Fibroblast of lung (primary cell): ENCODE measurements at regions not wholly inside any gene's neighbourhood (a gene's known extent, or its start where the extent isn't known, plus 50 kb on each side); places are given as distances from the start of the nearest gene placed in this dataset.

Experiments used
- EZH2 ChIP-seq: IDR thresholded peaks from 2 replicates; pipeline ENCODE4 v1.5.1; 2012; ENCODE audit warnings: low read length, control low read depth, mild to moderate bottlenecking; ENCODE audit errors: missing control alignments
- TF ChIP-seq, protein P1 (sequence below), 2 donors: IDR thresholded peaks in 1 of 2; conservative IDR thresholded peaks in 1 of 2; 1 replicate in 1 of 2; 2 replicates in 1 of 2; pipeline ENCODE4 v1.5.1; 2011 to 2012; ENCODE audit warnings: low read length in 2 of 2, control low read depth in 1 of 2, inconsistent platforms in 1 of 2, low read depth in 1 of 2, mild to moderate bottlenecking in 1 of 2

DNA sequence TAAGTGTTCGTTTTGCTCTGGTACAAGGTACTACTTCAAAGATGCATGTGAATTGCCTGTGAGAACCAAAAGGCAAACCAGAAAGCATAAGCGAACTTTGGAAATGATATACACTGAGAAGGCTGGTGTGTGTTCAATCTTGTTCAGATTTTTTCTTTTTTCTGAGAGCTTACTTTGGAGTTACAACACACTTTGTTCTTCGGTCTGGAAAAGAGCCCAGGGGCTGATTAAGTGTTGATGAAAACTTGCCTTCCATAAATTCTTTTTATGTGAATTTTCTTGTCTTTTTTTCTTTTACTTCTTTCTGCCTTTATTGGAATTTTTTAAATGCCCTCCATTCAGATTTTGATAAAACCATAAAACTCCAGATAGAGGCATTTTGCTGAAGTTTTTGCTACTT lies 395.1 kb upstream of the SASH1 start:
- TF ChIP-seq, protein P1, sequence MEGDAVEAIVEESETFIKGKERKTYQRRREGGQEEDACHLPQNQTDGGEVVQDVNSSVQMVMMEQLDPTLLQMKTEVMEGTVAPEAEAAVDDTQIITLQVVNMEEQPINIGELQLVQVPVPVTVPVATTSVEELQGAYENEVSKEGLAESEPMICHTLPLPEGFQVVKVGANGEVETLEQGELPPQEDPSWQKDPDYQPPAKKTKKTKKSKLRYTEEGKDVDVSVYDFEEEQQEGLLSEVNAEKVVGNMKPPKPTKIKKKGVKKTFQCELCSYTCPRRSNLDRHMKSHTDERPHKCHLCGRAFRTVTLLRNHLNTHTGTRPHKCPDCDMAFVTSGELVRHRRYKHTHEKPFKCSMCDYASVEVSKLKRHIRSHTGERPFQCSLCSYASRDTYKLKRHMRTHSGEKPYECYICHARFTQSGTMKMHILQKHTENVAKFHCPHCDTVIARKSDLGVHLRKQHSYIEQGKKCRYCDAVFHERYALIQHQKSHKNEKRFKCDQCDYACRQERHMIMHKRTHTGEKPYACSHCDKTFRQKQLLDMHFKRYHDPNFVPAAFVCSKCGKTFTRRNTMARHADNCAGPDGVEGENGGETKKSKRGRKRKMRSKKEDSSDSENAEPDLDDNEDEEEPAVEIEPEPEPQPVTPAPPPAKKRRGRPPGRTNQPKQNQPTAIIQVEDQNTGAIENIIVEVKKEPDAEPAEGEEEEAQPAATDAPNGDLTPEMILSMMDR (conservative IDR thresholded peaks at IDR 0.05 in 1 of 2, IDR thresholded peaks at IDR 0.05 in 1 of 2; ENCODE audit: low read depth in 1 of 2, low read length in 2 of 2), result no peak
- TF ChIP-seq EZH2, result no peak
